Mammary epithelial cell (primary cell): ENCODE measurements at regions not wholly inside any gene's neighbourhood (a gene's known extent, or its start where the extent isn't known, plus 50 kb on each side); places are given as distances from the start of the nearest gene placed in this dataset.

Source experiments
- CTCF ChIP-seq, 2 donors: IDR thresholded peaks in 1 of 2; conservative IDR thresholded peaks in 1 of 2; 2 replicates each; pipeline ENCODE4 v1.5.1; 2011 to 2012; ENCODE audit warnings: inconsistent platforms in 2 of 2, low read length in 2 of 2, mild to moderate bottlenecking in 2 of 2, control low read depth in 1 of 2, low read depth in 1 of 2; ENCODE audit not compliant: insufficient read depth in 1 of 2; ENCODE audit errors: extremely low read depth in 1 of 2
- EZH2 ChIP-seq: IDR thresholded peaks from 2 replicates; pipeline ENCODE4 v1.6.1; 2012; ENCODE audit warnings: low read length, inconsistent platforms, borderline replicate concordance

GRCh38 chr11:130531061-130531460, 82.6 kb downstream of the ADAMTS15 start:
- no peak for TF ChIP-seq CTCF (conservative IDR thresholded peaks at IDR 0.05 in 1 of 2, IDR thresholded peaks at IDR 0.05 in 1 of 2; ENCODE audit: extremely low read depth in 1 of 2, insufficient read depth in 1 of 2, low read depth in 1 of 2, low read length in 2 of 2)
- TF ChIP-seq EZH2, result no peak
